DND-41 (cell line): ENCODE measurements at regions not wholly inside any gene's neighbourhood (a gene's known extent, or its start where the extent isn't known, plus 50 kb on each side); places are given as distances from the start of the nearest gene placed in this dataset.

Experiments
- CTCF ChIP-seq: IDR thresholded peaks from 2 replicates; pipeline ENCODE4 v1.5.1; 2012; ENCODE audit warnings: borderline replicate concordance, low read length, moderate library complexity, mild to moderate bottlenecking; ENCODE audit not compliant: poor library complexity, severe bottlenecking; ENCODE audit errors: extremely low read depth
- EZH2 ChIP-seq: IDR thresholded peaks from 3 replicates; pipeline ENCODE4 v1.6.1; 2012; ENCODE audit warnings: borderline replicate concordance, low read depth, mild to moderate bottlenecking, moderate library complexity, low read length, inconsistent platforms; ENCODE audit not compliant: severe bottlenecking

- TF ChIP-seq CTCF (no peak), EZH2 (no peak)
These were observed 428.5 kb downstream of the OCA2 start for GRCh38 chr15:27670486-27671209.
